Stimulated activated CD8-positive, alpha-beta memory T cell treated with anti-CD3 and anti-CD28 coated beads, Interleukin-2, amount 100 ng/mL, for 1 hour (primary cell): ENCODE measurements at regions not wholly inside any gene's neighbourhood (a gene's known extent, or its start where the extent isn't known, plus 50 kb on each side); places are given as distances from the start of the nearest gene placed in this dataset.

ENCODE experiments used
- DNase-seq, 2 donors: peaks; one replicate each; pipeline ENCODE4 v3.0.0-alpha.2; 2020; ENCODE audit warnings: low read depth in 2 of 2

DNA sequence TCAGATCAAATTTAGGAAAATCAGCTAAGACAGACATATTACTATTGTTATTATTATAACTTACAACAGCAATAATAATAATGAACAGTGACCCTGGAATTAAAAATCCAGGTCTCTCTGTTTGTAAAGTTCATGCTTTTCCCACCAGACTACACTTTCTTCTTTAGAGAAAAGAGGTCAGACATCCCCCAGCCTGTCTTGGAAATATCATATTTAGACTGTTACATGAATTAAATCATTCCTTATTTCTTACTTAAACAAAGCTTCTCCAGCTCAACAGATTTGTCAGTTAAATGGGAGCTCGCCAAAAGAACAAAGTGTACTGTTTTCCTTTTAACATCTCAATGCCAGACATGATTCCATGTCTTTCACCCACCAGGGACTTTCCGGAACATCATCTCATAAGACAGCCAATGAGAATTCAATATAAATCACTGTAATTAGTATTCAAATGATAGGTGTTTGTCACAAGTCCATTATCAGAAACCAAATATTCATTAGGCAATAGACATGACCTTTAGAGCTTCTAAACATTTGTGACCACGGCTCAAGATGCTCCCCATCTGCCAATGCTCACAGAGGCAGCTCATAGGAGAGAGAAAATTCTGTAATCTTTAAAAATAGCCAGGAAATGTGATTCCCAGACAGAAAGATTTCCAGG, 351.9 kb downstream of the ENC1 start:
- DNase-seq, result no peak

DNA sequence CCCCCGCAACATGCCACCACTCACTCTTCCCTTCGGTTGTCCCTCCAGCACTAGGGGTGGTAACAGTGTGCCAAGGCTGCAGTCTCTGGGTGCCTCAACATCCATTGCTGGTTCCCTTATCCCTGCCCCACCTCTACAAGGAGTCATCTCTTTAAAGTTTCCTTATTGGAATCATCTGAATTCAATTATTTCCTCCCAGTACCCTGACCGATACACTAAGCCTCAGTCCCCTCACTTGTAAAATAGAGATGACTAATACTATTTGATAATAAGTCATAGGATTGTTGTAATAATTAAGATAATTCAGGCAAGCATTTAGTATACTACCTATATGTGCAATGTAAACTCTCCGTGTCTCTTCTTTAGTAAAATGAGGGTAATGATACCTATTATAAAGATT, 352.5 kb downstream of the ENC1 start:
- DNase-seq, result no peak

DNA sequence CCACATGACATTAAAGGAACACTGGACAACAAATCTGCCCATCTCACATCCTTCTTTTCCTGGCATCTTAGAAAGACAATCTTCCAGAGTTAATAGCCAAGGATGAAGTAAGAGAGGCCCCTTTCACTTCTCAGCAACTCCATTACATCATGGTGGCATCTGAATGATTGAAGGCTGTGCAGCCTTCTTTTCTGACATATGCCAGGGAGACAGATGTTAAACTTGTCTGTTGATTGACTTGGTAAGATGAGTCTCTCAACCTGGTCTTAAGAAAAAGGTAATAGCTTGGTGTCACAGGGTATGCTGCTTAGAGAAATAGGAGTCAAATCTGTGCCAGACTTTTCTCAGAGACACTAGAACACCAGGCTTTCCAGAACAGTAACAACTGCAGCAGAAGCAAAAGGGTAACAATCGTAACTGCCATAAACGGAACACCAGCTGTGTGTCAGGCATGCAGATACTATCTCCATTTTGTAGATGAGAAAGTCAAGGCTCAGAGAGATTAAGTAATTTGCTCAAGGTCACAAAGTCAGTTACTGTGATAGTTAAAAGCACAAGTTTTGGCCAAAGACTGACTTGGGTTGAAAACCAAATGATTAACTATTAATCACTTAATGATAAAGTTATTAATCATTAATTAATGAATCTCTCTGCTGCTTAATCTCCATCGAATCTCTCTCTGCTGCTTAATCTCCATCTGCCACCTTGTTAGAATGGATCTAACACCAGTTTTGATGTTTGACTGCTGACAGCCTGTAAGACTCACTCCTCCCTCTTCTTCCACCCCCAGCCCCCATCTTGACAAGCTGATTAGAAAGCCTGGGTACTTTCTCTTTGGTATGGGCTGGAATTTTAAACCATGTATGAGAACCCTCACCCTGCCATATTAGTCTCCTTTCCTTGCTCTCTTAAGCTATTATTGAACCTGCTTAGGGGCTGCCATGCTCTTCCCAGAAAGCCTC, 353.5 kb downstream of the ENC1 start:
- no peak for DNase-seq

DNA sequence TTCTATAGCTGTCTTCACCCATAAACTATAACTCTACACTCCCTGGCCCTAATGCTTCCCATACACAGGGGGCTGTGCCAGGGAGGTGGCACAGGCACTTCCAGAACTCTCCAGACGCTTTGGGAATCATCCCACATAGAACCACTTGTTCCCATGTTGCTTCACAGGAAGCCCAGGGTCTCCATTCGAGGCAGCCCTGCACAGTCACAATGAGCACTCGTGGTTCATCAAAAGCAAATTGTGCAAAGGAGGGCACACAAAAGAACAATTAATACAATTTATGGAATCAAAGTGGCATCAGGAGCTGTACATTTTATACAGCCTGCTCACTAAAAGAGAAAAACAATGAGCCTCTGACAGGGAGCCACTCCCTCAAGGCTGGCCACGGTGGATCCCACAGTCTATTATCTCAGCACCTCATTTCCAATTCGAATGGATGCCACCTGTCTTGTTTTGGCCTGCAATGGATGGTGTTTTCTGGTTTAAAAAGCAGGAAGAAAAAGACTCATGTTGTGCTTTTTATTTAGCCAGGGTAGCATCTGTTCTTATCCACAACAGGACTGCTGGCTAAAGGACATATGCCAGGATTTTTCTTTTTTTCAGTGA, 354.8 kb downstream of the ENC1 start:
- no peak for DNase-seq

DNA sequence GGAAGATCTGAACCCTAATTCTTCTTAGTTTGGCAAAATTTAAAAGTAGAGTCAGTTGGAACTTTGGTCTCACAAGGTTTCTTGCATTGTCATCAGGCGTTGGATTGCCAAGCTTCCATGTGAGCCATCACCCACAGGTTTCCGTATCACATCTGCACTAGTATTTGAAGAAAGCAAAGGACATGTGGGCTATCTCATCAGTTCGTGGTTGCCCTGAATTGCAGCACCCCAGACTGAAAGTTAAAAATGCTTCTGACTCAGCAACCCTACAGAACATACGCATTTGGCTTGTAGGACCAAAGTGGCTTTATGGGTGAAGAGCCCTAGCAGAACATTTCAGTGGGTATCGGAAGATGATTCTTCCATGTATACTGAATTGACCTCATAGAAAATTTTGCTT, 358.0 kb downstream of the ENC1 start:
- DNase-seq, result no peak

DNA sequence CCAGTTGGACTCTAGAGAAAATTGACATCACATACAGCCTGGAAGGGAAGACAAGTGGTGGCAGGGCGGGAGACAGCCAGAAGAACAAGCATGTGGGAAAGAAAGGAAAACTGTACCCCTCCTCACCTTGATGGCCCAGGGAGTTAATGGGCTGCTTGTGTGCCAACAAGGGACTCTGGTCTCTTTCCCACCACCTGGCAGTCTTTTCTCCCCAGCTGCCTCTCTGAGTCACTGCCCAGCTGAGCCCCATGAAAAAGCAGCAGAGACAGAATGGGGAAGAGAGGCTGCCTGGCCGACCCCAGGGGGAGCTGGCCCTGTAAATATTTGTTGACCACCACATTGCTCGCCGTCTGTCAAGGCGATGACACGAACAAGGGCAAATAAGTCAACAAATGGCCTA, 359.4 kb downstream of the ENC1 start:
- DNase-seq, result no peak

DNA sequence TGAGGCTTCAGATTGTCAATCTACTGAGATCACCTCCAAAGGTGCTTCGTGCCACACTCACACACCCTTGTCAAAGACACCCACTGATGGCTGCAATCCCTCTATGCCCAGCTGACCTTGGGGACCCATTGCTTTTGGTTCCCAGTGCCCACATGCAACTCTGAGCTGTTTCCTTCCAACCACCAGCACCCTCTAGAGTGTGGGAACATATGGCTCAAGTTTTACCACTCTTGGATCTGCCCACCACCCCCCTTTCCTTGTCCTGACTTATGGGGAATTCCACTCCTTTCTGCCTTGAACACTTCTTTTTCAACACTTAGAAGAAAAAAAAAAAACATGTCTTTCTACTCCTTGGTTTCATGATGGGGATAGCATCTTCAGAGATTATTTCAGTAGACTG, 360.2 kb downstream of the ENC1 start:
- no peak for DNase-seq

DNA sequence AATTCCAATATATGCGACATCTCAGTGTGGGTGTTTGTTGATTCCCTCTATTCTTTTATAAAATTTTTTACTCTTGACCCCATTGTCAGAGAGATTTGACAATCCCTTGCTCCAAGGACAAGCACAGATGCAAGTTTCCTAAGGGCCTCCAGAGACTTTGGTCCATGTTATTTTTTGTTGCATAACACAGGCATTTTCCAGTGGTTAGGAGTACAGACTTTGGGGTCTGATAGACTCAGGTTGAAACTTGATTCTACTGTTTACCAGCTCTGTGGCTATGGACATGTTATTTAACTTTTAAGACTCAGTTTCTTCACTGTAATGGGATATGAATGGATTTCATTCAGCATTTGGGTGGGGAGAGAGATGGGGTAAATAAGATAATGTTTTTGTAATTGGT, 361.3 kb downstream of the ENC1 start:
- no peak for DNase-seq

DNA sequence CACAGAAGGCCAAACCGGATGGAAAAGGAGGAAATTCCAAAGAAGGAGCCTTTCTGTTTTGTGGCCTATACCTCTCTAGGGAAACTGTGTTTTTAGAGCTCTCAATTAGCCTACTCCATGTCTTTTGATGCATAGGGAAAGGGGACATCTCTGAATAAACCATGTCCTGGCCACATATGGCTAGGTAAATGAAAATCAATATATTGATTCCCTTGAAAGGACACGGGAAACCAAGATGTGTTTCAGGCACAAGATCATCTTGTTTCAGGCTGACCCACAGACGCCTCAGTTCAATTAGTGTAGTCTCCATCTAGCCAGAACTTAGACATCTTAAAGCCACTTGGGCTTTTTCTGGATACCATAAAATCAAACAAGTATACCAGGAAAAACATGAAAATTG, 363.1 kb downstream of the ENC1 start:
- no peak for DNase-seq

DNA sequence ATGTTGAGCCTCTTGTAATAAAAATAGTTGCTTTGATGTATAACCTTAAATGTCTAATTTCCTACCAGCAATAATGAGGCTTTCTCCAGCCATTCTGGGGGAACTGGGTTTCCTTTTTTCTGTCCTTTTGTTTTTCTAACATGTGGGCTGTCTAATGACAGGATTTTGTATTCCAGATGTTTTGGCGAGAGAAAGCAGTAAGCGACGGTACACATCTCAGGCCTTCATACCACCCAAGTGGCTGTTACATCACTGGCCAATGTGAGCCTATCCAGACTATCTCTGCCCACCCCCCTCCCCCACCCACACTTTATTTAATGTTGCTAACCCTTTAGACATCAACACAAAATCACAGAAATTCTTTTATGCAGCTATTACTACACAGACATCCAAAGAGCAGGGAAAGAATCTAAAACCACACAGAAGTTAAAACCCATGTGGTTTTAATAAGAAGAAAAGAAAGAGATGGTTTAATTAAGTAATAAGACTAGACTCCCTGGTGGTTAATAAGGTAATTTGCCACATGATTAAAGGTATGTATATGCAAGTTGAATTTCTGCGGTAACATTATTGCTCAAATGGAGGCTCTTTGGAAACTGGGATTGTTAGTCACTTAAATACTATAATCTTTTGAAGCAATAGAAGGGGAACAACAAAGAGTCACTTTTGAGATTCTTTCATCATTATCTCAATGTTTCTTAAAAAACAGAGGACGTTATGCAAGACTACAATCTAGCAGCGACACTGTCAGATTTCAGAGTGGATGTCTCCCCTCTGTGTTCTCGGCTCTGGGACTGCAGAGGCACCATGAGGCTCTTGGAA, 365.1 kb downstream of the ENC1 start:
- no peak for DNase-seq

DNA sequence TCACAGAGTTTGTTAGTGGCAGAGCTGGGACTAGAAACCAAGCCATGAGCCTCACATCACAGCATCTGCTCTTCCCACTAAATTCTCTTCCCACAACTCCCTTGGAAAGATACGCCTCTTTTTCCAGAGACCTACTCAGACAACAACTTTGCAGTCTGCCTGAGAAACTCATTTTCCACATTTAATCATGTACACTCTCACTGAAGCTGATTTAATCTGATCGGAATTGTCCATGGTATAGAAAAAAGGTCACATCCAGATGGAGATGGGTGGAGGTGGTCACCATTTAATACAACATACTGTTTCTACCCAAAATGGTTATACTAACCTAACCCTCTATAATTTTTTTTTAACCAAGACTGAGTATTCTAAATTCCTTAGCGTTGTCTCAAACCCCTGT, 366.2 kb downstream of the ENC1 start:
- no peak for DNase-seq

DNA sequence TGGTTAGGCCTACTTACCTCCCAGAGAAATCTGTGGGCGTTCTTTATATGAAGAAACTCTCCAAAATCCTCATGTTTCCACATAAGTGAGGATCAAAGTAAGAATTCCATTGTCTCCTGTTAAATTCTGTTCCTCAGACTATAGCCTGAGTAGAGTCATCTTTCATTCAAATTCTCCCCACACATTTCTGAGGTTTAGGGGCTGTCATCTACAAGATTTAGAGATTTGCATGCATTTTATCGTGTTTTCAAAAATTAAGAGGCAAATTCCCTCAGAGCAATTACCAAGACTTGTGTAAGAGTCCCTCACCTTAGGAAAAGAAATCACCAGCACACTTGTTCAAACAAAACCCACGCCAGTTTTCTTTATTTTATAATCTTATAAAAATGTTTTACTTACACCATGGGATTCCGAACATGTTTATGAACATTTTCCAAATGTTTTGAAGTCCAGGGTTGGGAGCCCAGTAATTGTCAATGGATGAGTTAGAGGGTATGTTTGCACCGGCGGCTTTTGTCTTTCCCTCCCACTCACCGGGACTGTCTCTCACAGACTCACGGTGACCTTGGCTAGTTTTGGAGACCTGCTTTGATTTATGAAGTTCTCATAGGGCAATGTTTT, 367.6 kb downstream of the ENC1 start:
- no peak for DNase-seq

DNA sequence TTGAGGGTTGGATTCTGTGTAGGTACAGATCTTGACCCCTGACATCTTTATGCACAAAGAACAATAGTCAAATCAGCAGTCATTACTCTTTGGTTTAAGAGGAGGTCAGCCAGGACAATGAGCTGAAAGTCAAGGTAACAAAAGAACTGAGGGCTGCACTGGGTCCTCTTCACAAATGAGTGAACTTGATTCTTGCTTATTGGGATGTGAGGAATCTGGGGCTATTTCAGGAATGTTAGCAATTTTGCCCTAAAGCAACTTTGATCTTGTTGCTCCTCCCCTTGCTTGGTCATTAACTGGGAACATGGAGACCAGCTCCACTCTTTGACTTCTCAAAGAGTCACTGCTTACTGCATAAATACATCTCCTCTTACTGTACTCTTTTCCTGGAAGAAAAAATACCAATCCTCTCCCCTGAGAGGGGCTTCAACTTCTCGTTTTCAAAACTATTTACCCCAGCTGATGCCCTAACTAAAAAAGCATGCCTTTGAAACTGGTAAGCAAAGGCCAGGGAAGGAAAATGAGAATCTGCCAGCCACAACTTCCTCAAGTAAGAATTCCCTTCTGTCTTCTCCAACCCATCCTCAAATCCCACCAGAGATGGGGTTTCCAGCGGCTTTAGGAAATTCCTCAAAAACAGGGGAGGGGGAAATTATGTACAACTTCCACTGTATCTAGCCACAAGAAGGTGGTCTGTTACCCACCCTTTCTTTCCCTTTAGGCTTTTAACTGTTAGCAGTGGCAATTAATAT, 368.3 kb downstream of the ENC1 start:
- no peak for DNase-seq

DNA sequence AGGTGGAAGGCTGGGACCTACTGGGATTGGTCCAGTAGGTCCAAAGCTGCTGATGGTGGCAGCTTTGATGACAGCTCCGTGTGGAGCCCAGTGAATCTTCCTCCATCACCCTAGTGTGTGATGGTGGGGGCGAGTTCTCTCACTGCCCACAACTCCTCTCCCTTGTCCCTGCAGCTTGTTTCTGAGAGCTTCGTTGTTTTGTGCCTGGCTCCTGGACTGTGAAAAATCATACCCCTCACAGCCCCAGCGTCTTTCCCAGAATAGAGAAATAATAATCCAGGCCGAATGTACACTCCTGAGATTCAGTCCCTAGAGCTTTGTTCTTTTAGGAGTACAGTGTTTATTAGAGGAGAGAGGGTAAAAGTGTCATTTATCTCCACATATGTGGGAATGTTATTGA, 372.2 kb downstream of the ENC1 start:
- DNase-seq, result no peak

DNA sequence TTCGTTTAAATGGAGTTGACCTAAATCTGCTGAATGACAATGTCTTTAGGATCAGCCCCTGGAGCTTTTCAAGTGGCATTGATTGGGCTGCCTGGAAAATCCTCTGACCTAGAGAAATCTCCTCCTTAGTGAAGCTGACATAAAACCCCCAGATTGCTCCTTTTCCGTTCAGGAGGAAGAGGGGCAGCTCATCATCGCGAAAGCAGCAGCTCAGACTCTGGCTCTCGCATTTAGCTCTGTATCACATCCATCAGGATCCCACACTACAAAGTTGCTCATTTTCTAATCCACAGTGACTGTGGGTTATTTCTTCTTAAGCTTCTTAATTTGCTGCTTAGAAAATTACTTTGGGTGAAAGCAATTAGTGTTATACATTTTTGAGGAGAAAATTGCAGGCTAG, 373.7 kb downstream of the ENC1 start:
- no peak for DNase-seq

DNA sequence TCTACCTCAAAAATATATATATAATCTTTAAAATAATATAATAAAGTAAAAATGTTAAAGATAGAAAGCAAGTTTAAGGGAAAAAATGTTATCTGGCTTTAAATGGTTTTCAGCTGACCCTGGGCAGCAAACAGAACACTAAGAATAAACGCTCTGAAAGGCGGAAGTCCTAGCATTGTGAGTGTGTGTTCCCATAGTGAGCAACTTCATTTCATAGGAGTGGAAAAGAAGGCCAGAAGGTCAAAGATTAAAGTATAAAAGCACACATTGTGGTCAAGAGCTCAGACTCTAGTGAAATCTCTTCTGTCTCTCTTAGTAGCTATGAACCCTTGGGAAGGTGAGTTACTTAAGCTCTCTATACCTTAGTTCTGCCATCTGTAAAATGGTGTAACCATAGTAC, 374.4 kb downstream of the ENC1 start:
- no peak for DNase-seq

DNA sequence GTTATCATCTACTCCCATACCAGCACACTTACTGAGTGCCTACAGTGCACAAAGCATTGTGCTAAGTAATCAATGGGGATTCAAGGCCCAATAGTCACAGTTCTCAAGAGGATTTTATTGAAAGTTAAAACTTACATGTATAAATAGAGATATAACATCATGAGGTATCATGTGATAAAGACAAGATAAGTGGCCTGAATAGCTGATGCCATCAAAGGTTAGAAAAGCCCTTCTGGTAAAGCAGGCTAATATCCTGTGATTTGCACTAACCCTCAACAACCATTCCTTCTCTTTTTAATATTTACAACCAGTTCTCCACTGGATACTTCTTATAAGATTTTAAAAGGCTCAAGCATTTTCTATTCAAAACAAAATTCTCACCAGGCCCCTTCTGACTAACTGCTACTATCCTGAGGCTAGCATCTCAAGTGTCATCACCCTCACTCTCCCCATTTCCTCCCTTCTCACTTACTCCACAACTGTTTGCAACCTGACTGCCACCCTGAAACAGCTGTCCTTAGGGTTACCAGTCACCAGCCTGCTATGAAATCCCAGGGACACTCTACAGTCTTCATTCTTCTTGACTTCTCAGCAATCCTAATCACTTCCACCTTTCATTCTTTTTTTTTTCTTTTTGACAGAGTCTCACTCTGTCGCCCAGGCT, 377.9 kb downstream of the ENC1 start:
- DNase-seq, result no peak

DNA sequence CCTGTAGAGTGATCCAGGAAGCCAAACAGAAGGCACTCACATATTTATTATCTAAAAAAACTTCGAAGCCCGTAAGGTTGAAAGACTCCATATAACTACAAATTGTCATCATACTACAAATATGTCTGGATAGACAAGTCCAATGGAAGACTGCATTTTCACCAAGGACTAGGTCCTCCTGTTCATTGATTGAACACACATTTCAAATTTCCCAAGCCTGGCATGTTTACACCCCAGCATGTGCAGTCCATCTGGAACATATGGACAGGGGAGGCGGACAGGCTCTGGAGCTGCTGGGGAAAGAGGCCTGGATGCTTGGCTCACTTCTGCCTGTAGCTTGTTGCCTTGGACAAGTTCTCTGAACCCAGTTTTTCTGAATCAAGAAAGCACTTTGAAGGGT, 378.7 kb downstream of the ENC1 start:
- no peak for DNase-seq

DNA sequence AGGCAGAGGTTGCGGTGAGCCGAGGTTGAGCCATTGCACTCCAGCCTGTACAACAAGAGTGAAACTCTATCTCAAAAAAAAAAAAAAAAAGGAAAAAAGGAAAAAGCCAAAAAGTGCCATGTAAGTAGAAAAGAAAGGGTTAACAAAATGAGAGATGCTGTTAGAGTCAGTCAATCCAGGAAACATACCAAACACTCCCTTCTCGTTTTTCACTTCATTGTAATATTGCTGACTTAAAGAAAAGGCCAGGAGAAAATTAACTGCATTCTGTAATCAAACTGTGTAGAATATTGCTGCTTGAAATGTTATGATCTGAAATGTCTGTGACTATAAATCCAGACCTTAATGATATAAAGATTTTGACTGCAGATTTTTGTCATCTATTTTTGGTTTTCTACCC, 379.1 kb downstream of the ENC1 start:
- no peak for DNase-seq

DNA sequence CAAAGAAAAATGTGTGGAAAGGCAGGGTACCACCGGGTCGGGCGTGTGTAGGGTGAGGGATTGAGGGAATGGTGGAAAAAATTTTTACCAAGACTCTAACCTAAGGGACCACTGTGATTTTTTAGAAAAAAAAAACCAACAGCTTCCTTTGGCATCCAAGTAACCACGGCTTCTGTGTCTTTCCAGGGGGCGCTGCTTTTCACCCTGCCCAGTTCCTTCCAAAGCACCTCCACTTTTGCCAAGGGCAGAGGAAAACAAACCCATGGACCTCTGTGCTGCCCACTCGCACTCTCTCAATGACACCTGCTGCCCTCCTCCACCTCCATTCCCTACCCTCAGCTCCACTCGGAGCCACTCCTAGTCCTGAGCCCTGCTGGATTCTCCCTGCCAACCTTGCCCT, 381.0 kb downstream of the ENC1 start:
- DNase-seq, result no peak
